Psoas muscle (tissue), 7 donors: ENCODE measurements at regions not wholly inside any gene's neighbourhood (a gene's known extent, or its start where the extent isn't known, plus 50 kb on each side); places are given as distances from the start of the nearest gene placed in this dataset.

Experiments
- ATAC-seq, 4 donors: fragments of 200-7000 bp; cut with Tn5 transposase; one replicate each; pipeline ENCODE4 v1.9.1; 2020; ENCODE audit warnings: moderate library complexity in 3 of 4, mild to moderate bottlenecking in 2 of 4
- DNase-seq, 2 donors: peaks; one replicate each; pipeline ENCODE4 v3.0.0-alpha.2; 2020
- H3K27ac ChIP-seq: fragments of 200-600 bp; one replicate; pipeline ENCODE4 v1.8.0; 2022
- H3K27me3 ChIP-seq, 3 donors: fragments of 200-600 bp in 1 of 3; one replicate each; pipeline versions ENCODE4 v1.6.1 to v1.8.0; 2013 to 2022; ENCODE audit warnings: low read length in 2 of 3, mild to moderate bottlenecking in 2 of 3, moderate library complexity in 1 of 3; ENCODE audit not compliant: insufficient read depth in 3 of 3
- H3K36me3 ChIP-seq, 2 donors: fragments of 200-600 bp in 1 of 2; one replicate each; pipeline versions ENCODE4 v1.6.1 to v1.8.0; 2013 to 2022; ENCODE audit warnings: low read depth in 1 of 2, mild to moderate bottlenecking in 1 of 2, moderate library complexity in 1 of 2; ENCODE audit not compliant: insufficient read depth in 1 of 2
- H3K4me1 ChIP-seq: fragments of 200-600 bp; one replicate; pipeline ENCODE4 v1.8.0; 2022
- H3K4me3 ChIP-seq: fragments of 200-600 bp; one replicate; pipeline ENCODE4 v1.8.0; 2022; ENCODE audit warnings: mild to moderate bottlenecking
- H3K9me3 ChIP-seq: fragments of 200-600 bp; one replicate; pipeline ENCODE4 v1.8.0; 2022
- whole genome bisulfite sequencing, 3 donors: extraction: QIAGEN DNeasy Blood & Tissue Kit; methylation state at CpG; one replicate each; pipeline versions ENCODE4 v1.1.6 to v1.1.7; 2013; 5-methylcytosine and 5-hydroxymethylcytosine counted together
- intact Hi-C, 2 donors: fragments of 100-400 bp; cut with DNase I; formaldehyde crosslinking; loops; one replicate each; pipeline versions ENCODE4 v1.11.0 to v1.14.2; 2022
- TF ChIP-seq, protein P1 (sequence below): fragments of 200-600 bp; IDR thresholded peaks from one replicate; pipeline ENCODE4 v1.8.0; 2022; ENCODE audit warnings: antibody characterized with exemption
- donor health status: healthy with polysubstance abuse.
- donor health status: DM: no; HTN: no; CAD: no; lungs with moderate emphysema.
- donor health status: Bipolar disorder and iron deficiency.
- donor health status: healthy.
- donor health status: DM: yes; HTN: yes; CAD: no.
- donor health status: DM: no; HTN: no; CAD: no.
- donor health status: DM: yes; HTN: yes; CAD: no.

DNA sequence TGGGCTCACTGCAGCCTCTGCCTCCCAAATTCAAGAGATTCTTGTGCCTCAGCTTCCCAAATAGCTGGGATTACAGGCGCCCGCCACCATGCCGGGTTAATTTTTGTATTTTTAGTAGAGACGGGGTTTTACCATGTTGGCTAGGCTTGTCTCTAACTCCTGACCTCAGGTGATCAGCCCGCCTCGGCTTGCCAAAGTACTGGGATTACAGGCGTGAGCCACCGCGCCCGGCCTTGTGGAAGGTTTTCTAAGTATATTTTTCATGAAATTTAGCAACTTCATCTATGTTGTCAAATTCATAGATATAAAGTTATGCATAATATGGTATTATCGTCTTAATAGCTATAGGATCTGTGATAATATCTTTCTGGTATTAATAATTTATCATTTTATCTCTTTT, 275.6 kb upstream of the GRM7 start:
- Histone ChIP-seq H3K27ac (no peak overlapping the region), H3K9me3 (no peaks in the 10 kb centered on the region), H3K4me3 (no peak overlapping the region), H3K36me3 (no peaks in the 10 kb centered on the region), H3K27me3 (no peaks in the 10 kb centered on the region), H3K4me1 (no peaks in the 10 kb centered on the region)
- 84 to 94% (median 93%) methylated on average over 11 of the region's 11 CpGs for WGBS, 3 donors
- intact Hi-C loops = no loop called here
- DNase-seq (no peak), ATAC-seq (no peak)
- TF ChIP-seq, protein P1, sequence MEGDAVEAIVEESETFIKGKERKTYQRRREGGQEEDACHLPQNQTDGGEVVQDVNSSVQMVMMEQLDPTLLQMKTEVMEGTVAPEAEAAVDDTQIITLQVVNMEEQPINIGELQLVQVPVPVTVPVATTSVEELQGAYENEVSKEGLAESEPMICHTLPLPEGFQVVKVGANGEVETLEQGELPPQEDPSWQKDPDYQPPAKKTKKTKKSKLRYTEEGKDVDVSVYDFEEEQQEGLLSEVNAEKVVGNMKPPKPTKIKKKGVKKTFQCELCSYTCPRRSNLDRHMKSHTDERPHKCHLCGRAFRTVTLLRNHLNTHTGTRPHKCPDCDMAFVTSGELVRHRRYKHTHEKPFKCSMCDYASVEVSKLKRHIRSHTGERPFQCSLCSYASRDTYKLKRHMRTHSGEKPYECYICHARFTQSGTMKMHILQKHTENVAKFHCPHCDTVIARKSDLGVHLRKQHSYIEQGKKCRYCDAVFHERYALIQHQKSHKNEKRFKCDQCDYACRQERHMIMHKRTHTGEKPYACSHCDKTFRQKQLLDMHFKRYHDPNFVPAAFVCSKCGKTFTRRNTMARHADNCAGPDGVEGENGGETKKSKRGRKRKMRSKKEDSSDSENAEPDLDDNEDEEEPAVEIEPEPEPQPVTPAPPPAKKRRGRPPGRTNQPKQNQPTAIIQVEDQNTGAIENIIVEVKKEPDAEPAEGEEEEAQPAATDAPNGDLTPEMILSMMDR = no peak

DNA sequence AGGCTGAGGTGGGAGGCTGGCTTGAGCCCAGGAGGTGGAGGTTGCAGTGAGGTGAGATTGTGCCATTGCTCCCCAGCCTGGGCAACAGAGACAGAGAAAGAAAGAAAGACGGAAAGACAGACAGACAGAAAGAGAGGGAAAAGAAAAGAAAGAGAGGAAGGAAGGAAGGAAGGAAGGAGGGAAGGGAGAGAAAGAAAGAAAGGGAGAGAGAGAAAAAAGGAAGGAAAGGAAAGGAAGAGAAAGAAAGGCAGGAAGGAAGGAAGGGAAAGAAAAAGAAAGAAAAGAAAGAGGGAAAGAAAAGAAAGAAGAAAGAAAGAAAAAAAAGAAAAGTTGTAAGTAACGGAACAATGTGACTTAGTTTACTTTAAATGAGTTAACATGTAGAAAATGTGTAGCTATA, 260.7 kb upstream of the GRM7 start:
- DNase-seq = no peak
- H3K9me3 ChIP-seq = peaks cover under 1% of the 10 kb centered on the region
- no peaks in the 10 kb centered on the region for H3K4me1 ChIP-seq
- intact Hi-C loops = no loop called here
- H3K27me3 ChIP-seq = no peaks in the 10 kb centered on the region
- 83 to 96% (median 87%) methylated on average over 2 of the region's 2 CpGs for WGBS, 3 donors
- H3K27ac ChIP-seq = no peak overlapping the region
- no peak for ATAC-seq
- H3K4me3 ChIP-seq = no peak overlapping the region
- no peaks in the 10 kb centered on the region for H3K36me3 ChIP-seq
- TF ChIP-seq, protein P1 = no peak

DNA sequence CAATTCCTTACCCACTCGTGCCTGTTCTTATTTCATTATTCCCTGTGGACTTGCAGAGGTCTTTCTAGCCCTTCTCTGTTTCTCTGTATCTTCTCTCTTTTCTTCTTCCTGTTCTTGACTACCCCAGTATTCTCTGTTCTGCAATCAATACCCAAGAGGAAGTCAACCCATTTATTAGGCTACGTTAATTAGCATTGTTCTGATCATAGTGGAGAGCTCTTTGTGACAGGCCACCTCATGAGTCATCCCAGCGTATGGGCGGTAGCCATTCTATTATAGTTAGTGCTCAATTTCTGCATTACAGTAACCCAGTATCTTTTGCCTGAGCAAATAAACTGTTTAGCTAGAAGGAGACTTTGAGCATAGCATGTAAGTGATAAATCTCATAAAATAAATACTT, 259.5 kb upstream of the GRM7 start:
- 63 to 67% (median 64%) methylated on average over 4 of the region's 4 CpGs for WGBS, 3 donors
- TF ChIP-seq, protein P1 = no peak
- intact Hi-C loops = no loop called here
- no peaks in the 10 kb centered on the region for H3K27me3 ChIP-seq
- no peaks in the 10 kb centered on the region for H3K4me1 ChIP-seq
- ATAC-seq (no peak), DNase-seq (no peak)
- no peaks in the 10 kb centered on the region for H3K9me3 ChIP-seq
- no peak overlapping the region for H3K4me3 ChIP-seq
- H3K27ac ChIP-seq = no peak overlapping the region
- no peaks in the 10 kb centered on the region for H3K36me3 ChIP-seq

DNA sequence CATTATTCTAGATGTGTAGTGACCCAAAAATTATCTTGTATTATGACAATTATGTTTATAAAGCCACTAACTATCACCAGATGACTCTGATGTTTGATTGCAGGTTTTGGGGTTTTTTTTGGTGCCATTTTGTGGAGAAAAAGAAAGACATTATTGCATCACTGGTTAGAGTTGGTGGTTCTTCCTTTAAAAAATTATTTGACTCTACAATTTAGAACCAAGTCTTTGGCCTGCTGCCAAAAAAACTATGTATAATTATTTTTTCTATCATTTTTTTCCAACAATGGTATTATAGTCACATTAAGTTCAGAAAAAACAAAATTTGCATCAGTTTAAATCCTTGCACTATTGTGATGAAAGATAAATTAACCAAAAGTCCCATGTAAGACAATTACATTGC, 258.6 kb upstream of the GRM7 start:
- TF ChIP-seq, protein P1 = no peak
- H3K27me3 ChIP-seq = no peaks in the 10 kb centered on the region
- H3K4me1 ChIP-seq = no peaks in the 10 kb centered on the region
- no peak overlapping the region for H3K4me3 ChIP-seq
- no peaks in the 10 kb centered on the region for H3K9me3 ChIP-seq
- DNase-seq (no peak), ATAC-seq (no peak)
- intact Hi-C loops = no loop called here
- H3K36me3 ChIP-seq = no peaks in the 10 kb centered on the region
- H3K27ac ChIP-seq = no peak overlapping the region

DNA sequence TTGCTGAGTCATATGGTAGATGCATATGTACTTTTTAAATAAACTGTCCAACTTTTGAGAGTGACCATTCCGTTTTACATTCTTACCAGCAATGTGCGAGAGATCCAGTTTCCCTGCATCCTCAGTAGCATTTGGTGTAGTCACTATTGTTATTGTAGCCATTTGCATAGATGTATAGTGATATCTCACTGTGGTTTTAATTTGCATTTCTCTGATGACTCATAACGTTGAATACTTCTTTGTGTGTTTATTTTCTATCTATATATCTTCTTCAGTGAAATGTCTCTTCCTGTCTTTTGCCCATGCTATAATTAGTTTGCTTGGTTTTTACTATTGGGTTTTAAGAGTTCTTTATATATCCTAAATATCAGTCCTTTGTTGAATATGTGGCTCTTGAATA, 255.7 kb upstream of the GRM7 start:
- Histone ChIP-seq H3K27ac (no peak overlapping the region), H3K27me3 (no peaks in the 10 kb centered on the region), H3K9me3 (no peaks in the 10 kb centered on the region), H3K4me1 (no peaks in the 10 kb centered on the region), H3K36me3 (no peaks in the 10 kb centered on the region), H3K4me3 (no peak overlapping the region)
- 67 to 75% (median 69%) methylated on average over 3 of the region's 3 CpGs for WGBS, 3 donors
- TF ChIP-seq, protein P1 = no peak
- intact Hi-C loops = no loop called here
- DNase-seq (no peak), ATAC-seq (no peak)
